ENCODE measurements at regions not wholly inside any gene's neighbourhood (a gene's known extent, or its start where the extent isn't known, plus 50 kb on each side); places are given as distances from the start of the nearest gene placed in this dataset.

GRCh38 chr2:207238831-207239701, 73.3 kb upstream of the KLF7 start:
- no peak overlapping the region for H3K4me3 ChIP-seq
- Mint-ChIP-seq H3K27ac (no peak overlapping the region), H3K36me3 (no peaks in the 10 kb centered on the region), H3K27me3 (ENCODE audit: insufficient read depth, low read depth) (peaks cover 4% of the 10 kb centered on the region), H3K4me3 (no peak overlapping the region), H3K4me1 (peaks cover 14% of the 10 kb centered on the region), H3K9me3 (no peaks in the 10 kb centered on the region)
- H3K9ac ChIP-seq, result no peak overlapping the region
- no peaks in the 10 kb centered on the region for H3K9me3 ChIP-seq (ENCODE audit: low read depth)
- no peak for DNase-seq (ENCODE audit: low spot score)
- no peaks in the 10 kb centered on the region for H3F3A ChIP-seq (ENCODE audit: low read depth)
- no peaks in the 10 kb centered on the region for H3K27me3 ChIP-seq
- no peak overlapping the region for H2AFZ ChIP-seq (replicated peaks)
- H3K4me1 ChIP-seq, result peaks cover 11% of the 10 kb centered on the region
- no peaks in the 10 kb centered on the region for H4K20me1 ChIP-seq (ENCODE audit: low read depth)
- H3K36me3 ChIP-seq, result no peaks in the 10 kb centered on the region
- no peak overlapping the region for H3K27ac ChIP-seq
- TF ChIP-seq EZH2phosphoT487 (IDR thresholded peaks at IDR 0.05) (no peak), EZH2 (IDR thresholded peaks at IDR 0.05) (no peak)
- TF ChIP-seq, protein P1, sequence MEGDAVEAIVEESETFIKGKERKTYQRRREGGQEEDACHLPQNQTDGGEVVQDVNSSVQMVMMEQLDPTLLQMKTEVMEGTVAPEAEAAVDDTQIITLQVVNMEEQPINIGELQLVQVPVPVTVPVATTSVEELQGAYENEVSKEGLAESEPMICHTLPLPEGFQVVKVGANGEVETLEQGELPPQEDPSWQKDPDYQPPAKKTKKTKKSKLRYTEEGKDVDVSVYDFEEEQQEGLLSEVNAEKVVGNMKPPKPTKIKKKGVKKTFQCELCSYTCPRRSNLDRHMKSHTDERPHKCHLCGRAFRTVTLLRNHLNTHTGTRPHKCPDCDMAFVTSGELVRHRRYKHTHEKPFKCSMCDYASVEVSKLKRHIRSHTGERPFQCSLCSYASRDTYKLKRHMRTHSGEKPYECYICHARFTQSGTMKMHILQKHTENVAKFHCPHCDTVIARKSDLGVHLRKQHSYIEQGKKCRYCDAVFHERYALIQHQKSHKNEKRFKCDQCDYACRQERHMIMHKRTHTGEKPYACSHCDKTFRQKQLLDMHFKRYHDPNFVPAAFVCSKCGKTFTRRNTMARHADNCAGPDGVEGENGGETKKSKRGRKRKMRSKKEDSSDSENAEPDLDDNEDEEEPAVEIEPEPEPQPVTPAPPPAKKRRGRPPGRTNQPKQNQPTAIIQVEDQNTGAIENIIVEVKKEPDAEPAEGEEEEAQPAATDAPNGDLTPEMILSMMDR (IDR thresholded peaks at IDR 0.05), result no peak
- H3K79me2 ChIP-seq (ENCODE audit: low read depth), result no peaks in the 10 kb centered on the region
- H3K4me2 ChIP-seq, result no peak overlapping the region

GRCh38 chr2:207239754-207240494, 74.2 kb upstream of the KLF7 start:
- H3K27ac ChIP-seq, result no peak overlapping the region
- H3K4me2 ChIP-seq, result no peak overlapping the region
- H4K20me1 ChIP-seq (ENCODE audit: low read depth), result no peaks in the 10 kb centered on the region
- no peaks in the 10 kb centered on the region for H3K27me3 ChIP-seq
- Mint-ChIP-seq H3K36me3 (no peaks in the 10 kb centered on the region), H3K27me3 (ENCODE audit: insufficient read depth, low read depth) (peaks cover 4% of the 10 kb centered on the region), H3K27ac (no peak overlapping the region), H3K4me3 (no peak overlapping the region), H3K4me1 (peaks cover 10% of the 10 kb centered on the region), H3K9me3 (no peaks in the 10 kb centered on the region)
- no peak overlapping the region for H2AFZ ChIP-seq (replicated peaks)
- no peak overlapping the region for H3K4me3 ChIP-seq
- no peaks in the 10 kb centered on the region for H3K36me3 ChIP-seq
- H3F3A ChIP-seq (ENCODE audit: low read depth), result no peaks in the 10 kb centered on the region
- H3K9ac ChIP-seq, result no peak overlapping the region
- no peaks in the 10 kb centered on the region for H3K9me3 ChIP-seq (ENCODE audit: low read depth)
- TF ChIP-seq, protein P1 (IDR thresholded peaks at IDR 0.05), result no peak
- no peak for TF ChIP-seq EZH2phosphoT487 (IDR thresholded peaks at IDR 0.05)
- TF ChIP-seq EZH2 (IDR thresholded peaks at IDR 0.05), result no peak
- no peak for DNase-seq (ENCODE audit: low spot score)
- peaks cover 10% of the 10 kb centered on the region for H3K4me1 ChIP-seq
- H3K79me2 ChIP-seq (ENCODE audit: low read depth), result no peaks in the 10 kb centered on the region

DNA sequence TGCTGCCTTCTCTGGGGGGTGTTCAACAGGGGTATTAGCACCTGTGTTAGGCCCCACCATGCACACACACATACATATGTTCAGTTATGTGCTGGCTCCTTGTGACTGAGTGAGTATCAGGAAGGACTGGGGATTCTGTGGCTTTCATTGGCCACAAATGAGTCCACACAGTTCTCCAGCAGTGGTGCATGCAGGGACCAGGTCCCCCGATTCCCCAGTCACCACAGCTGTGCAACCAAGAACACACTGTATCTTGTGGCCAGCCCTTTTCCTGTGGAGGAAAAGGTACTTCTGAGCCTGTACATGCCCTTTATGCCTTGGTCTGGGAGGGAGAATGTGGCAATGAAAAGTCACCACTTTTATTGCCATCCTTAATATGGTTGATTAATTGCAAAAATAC, 74.9 kb upstream of the KLF7 start:
- Histone ChIP-seq H3K36me3 (no peaks in the 10 kb centered on the region), H4K20me1 (ENCODE audit: low read depth) (no peaks in the 10 kb centered on the region), H2AFZ (replicated peaks) (no peak overlapping the region), H3K9me3 (ENCODE audit: low read depth) (no peaks in the 10 kb centered on the region), H3K27ac (no peak overlapping the region), H3K9ac (no peak overlapping the region), H3K4me3 (no peak overlapping the region), H3K27me3 (no peaks in the 10 kb centered on the region), H3K4me1 (peaks cover 12% of the 10 kb centered on the region), H3K4me2 (no peak overlapping the region), H3F3A (ENCODE audit: low read depth) (peaks cover 4% of the 10 kb centered on the region), H3K79me2 (ENCODE audit: low read depth) (no peaks in the 10 kb centered on the region)
- Mint-ChIP-seq H3K36me3 (no peaks in the 10 kb centered on the region), H3K27me3 (ENCODE audit: insufficient read depth, low read depth) (peaks cover 4% of the 10 kb centered on the region), H3K9me3 (no peaks in the 10 kb centered on the region), H3K27ac (no peak overlapping the region), H3K4me3 (no peak overlapping the region), H3K4me1 (peaks cover 5% of the 10 kb centered on the region)
- no peak for DNase-seq (ENCODE audit: low spot score)
- TF ChIP-seq EZH2phosphoT487 (IDR thresholded peaks at IDR 0.05), result no peak
- TF ChIP-seq, protein P1 (IDR thresholded peaks at IDR 0.05), result no peak
- no peak for TF ChIP-seq EZH2 (IDR thresholded peaks at IDR 0.05)

All from neural progenitor cell (in vitro differentiated cells).